Body of pancreas (tissue), 4 donors: ENCODE measurements at regions not wholly inside any gene's neighbourhood (a gene's known extent, or its start where the extent isn't known, plus 50 kb on each side); places are given as distances from the start of the nearest gene placed in this dataset.

Source experiments
- POLR2A ChIP-seq, 3 donors: fragments of 450-650 bp; IDR thresholded peaks; one replicate each; pipeline ENCODE4 v1.6.1; 2016; ENCODE audit warnings: antibody characterized with exemption in 3 of 3, mild to moderate bottlenecking in 2 of 3
- TF ChIP-seq, protein P1 (sequence below), 7 experiments: fragments of 450-650 bp in 4 of 7; fragments of 200-600 bp in 3 of 7; sonication (generic) in 3 of 7; IDR thresholded peaks; one replicate each; pipeline ENCODE4 v1.5.1; 2016 to 2019; ENCODE audit warnings: antibody characterized with exemption in 7 of 7

DNA sequence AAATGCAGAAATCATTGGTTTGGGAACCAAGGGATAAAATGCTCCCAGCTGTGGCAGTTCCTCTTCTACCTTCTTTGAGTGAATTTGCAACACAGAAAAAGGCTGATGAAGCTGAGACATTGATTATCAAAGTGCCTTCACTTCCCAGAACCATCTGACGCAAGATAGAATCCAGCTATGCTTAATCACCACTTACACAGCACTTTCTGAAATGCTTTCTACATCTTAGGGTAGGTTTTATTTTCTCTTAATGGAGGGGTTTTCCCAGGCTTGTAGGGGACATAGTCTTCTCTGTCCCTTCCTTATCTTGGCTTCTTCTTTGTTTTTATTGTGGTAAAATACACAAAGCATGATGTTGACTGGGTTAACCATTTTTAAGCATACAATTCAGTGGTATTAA, 332.6 kb upstream of the ZNF32 start:
- TF ChIP-seq, protein P1, sequence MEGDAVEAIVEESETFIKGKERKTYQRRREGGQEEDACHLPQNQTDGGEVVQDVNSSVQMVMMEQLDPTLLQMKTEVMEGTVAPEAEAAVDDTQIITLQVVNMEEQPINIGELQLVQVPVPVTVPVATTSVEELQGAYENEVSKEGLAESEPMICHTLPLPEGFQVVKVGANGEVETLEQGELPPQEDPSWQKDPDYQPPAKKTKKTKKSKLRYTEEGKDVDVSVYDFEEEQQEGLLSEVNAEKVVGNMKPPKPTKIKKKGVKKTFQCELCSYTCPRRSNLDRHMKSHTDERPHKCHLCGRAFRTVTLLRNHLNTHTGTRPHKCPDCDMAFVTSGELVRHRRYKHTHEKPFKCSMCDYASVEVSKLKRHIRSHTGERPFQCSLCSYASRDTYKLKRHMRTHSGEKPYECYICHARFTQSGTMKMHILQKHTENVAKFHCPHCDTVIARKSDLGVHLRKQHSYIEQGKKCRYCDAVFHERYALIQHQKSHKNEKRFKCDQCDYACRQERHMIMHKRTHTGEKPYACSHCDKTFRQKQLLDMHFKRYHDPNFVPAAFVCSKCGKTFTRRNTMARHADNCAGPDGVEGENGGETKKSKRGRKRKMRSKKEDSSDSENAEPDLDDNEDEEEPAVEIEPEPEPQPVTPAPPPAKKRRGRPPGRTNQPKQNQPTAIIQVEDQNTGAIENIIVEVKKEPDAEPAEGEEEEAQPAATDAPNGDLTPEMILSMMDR (IDR thresholded peaks at IDR 0.05), result no peak
- TF ChIP-seq POLR2A (IDR thresholded peaks at IDR 0.05), result no peak
